ENCODE measurements at regions not wholly inside any gene's neighbourhood (a gene's known extent, or its start where the extent isn't known, plus 50 kb on each side); places are given as distances from the start of the nearest gene placed in this dataset.
A peak's percentile ranks its signal among the peaks of the same experiment; 100 is the strongest.

DNA sequence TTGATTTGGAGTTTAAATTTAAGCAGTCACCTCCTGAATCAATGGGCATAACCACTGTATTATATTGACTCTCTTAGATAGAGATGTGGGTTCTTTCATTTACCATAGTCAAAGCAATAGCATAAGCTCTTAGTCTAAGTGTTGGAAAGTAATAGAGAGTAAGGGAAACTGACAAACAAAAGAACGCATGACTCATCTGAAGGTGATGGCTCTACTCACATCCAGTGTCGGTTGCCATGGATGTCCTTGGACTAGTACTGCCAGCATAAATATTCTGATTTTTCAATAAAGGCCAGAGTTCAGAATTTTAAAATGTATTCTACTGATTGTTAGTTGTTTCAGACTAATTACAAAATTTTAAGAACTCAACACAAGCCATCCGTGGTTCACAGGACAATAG lies 444.9 kb upstream of the DDI1 start:
- H3K27me3 ChIP-seq (ENCODE audit: insufficient read depth, low read length), result no peaks in the 10 kb centered on the region
- DNase-seq (ENCODE audit: insufficient read length, low spot score, missing footprints), result no peak
- H3K4me2 ChIP-seq (ENCODE audit: insufficient read depth, low read length), result no peak overlapping the region
- H3K36me3 ChIP-seq (ENCODE audit: insufficient read depth, low read length), result no peaks in the 10 kb centered on the region
- H3K9me3 ChIP-seq (ENCODE audit: low read depth, low read length), result no peaks in the 10 kb centered on the region
- H2AFZ ChIP-seq (ENCODE audit: low read length), result no peak overlapping the region
- no peaks in the 10 kb centered on the region for H4K20me1 ChIP-seq (ENCODE audit: insufficient read depth, low read length)
- no peaks in the 10 kb centered on the region for H3K4me1 ChIP-seq (ENCODE audit: insufficient read depth, low read length)
- TF ChIP-seq, protein P1, sequence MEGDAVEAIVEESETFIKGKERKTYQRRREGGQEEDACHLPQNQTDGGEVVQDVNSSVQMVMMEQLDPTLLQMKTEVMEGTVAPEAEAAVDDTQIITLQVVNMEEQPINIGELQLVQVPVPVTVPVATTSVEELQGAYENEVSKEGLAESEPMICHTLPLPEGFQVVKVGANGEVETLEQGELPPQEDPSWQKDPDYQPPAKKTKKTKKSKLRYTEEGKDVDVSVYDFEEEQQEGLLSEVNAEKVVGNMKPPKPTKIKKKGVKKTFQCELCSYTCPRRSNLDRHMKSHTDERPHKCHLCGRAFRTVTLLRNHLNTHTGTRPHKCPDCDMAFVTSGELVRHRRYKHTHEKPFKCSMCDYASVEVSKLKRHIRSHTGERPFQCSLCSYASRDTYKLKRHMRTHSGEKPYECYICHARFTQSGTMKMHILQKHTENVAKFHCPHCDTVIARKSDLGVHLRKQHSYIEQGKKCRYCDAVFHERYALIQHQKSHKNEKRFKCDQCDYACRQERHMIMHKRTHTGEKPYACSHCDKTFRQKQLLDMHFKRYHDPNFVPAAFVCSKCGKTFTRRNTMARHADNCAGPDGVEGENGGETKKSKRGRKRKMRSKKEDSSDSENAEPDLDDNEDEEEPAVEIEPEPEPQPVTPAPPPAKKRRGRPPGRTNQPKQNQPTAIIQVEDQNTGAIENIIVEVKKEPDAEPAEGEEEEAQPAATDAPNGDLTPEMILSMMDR (IDR thresholded peaks at IDR 0.05; ENCODE audit: extremely low read depth, low read depth, low read length), result no peak
- no peaks in the 10 kb centered on the region for H3K79me2 ChIP-seq (ENCODE audit: insufficient read depth, low read length)
- H3K4me3 ChIP-seq (ENCODE audit: insufficient read depth, low read length), result no peak overlapping the region
- H3K27ac ChIP-seq (ENCODE audit: low read depth, low read length), result no peak overlapping the region

GRCh38 chr11:103594283-103594682 lies 442.2 kb upstream of the DDI1 start:
- Histone ChIP-seq H3K4me3 (ENCODE audit: insufficient read depth, low read length) (no peak overlapping the region), H3K4me2 (ENCODE audit: insufficient read depth, low read length) (no peak overlapping the region), H3K36me3 (ENCODE audit: insufficient read depth, low read length) (no peaks in the 10 kb centered on the region), H3K27ac (ENCODE audit: low read depth, low read length) (no peak overlapping the region), H3K79me2 (ENCODE audit: insufficient read depth, low read length) (no peaks in the 10 kb centered on the region), H3K4me1 (ENCODE audit: insufficient read depth, low read length) (no peaks in the 10 kb centered on the region), H3K27me3 (ENCODE audit: insufficient read depth, low read length) (no peaks in the 10 kb centered on the region), H2AFZ (ENCODE audit: low read length) (no peak overlapping the region), H4K20me1 (ENCODE audit: insufficient read depth, low read length) (no peaks in the 10 kb centered on the region), H3K9me3 (ENCODE audit: low read depth, low read length) (no peaks in the 10 kb centered on the region)
- DNase-seq (ENCODE audit: insufficient read length, low spot score, missing footprints), result no peak
- TF ChIP-seq, protein P1 (IDR thresholded peaks at IDR 0.05; ENCODE audit: extremely low read depth, low read depth, low read length), result no peak

DNA sequence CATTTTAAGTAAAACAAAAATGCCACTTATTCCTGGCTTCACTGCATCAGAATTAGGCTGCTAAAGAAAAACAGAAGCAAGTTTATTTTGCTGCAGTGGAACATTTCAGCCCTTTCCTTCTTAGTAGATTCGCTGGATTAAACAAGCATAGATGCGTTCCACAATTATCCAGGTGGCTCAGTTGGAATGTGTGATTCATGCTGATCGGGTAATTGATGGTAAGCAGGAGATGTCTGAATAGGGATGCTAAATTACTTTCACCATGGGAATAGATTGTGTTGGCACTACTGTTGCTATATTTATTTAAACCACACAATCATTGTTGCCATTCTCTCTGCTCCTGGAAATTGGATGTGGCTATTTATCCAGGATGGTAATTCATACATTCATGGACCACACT lies 440.1 kb upstream of the DDI1 start:
- Histone ChIP-seq H3K9me3 (ENCODE audit: low read depth, low read length) (no peaks in the 10 kb centered on the region), H2AFZ (ENCODE audit: low read length) (no peak overlapping the region), H3K27me3 (ENCODE audit: insufficient read depth, low read length) (no peaks in the 10 kb centered on the region), H3K36me3 (ENCODE audit: insufficient read depth, low read length) (no peaks in the 10 kb centered on the region), H3K27ac (ENCODE audit: low read depth, low read length) (no peak overlapping the region), H3K79me2 (ENCODE audit: insufficient read depth, low read length) (no peaks in the 10 kb centered on the region), H3K4me2 (ENCODE audit: insufficient read depth, low read length) (no peak overlapping the region), H4K20me1 (ENCODE audit: insufficient read depth, low read length) (no peaks in the 10 kb centered on the region), H3K4me1 (ENCODE audit: insufficient read depth, low read length) (no peaks in the 10 kb centered on the region), H3K4me3 (ENCODE audit: insufficient read depth, low read length) (no peak overlapping the region)
- no peak for DNase-seq (ENCODE audit: insufficient read length, low spot score, missing footprints)
- TF ChIP-seq, protein P1 (IDR thresholded peaks at IDR 0.05; ENCODE audit: extremely low read depth, low read depth, low read length), result no peak

DNA sequence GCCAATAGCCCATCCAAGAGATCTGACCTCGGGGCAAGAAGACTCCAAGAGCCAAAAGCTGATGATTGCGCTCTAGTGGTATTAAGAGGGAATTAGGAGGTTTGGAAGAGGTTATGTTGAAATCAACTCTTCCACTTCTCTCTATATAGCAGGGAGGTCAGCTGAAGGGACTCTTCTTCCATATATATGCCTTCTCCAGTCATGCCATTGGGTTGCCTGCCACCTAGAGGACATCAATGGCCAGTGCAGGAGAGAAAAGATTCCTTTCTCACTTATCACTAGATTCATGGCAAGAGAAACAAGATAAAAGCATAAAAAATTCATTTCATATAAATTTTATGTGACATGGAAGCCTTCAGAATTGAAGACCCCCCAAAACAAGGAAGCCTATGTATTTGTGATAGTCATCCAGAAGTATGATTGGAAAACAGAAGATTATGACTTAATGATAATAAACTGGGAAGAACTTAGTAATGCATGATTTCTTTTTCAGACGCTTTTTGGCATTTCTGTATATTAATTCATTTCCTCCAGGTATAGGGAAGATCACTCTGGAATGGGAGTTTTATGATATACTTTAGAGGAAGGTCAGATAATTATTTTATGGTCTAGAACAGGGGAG lies 435.1 kb upstream of the DDI1 start:
- H3K4me1 ChIP-seq (ENCODE audit: insufficient read depth, low read length), result no peaks in the 10 kb centered on the region
- H2AFZ ChIP-seq (ENCODE audit: low read length), result no peak overlapping the region
- no peaks in the 10 kb centered on the region for H3K27me3 ChIP-seq (ENCODE audit: insufficient read depth, low read length)
- H3K9me3 ChIP-seq (ENCODE audit: low read depth, low read length), result no peaks in the 10 kb centered on the region
- no peaks in the 10 kb centered on the region for H3K36me3 ChIP-seq (ENCODE audit: insufficient read depth, low read length)
- no peaks in the 10 kb centered on the region for H4K20me1 ChIP-seq (ENCODE audit: insufficient read depth, low read length)
- no peak overlapping the region for H3K4me2 ChIP-seq (ENCODE audit: insufficient read depth, low read length)
- TF ChIP-seq, protein P1 (IDR thresholded peaks at IDR 0.05; ENCODE audit: extremely low read depth, low read depth, low read length), result peak; percentile 95
- DNase-seq (ENCODE audit: insufficient read length, low spot score, missing footprints), result peak; percentile 67
- no peak overlapping the region for H3K27ac ChIP-seq (ENCODE audit: low read depth, low read length)
- no peaks in the 10 kb centered on the region for H3K79me2 ChIP-seq (ENCODE audit: insufficient read depth, low read length)
- no peak overlapping the region for H3K4me3 ChIP-seq (ENCODE audit: insufficient read depth, low read length)
